Osteoblast (primary cell): ENCODE measurements at regions not wholly inside any gene's neighbourhood (a gene's known extent, or its start where the extent isn't known, plus 50 kb on each side); places are given as distances from the start of the nearest gene placed in this dataset.

Source experiments
- DNase-seq: peaks from one replicate; pipeline ENCODE4 v3.0.0; 2011; ENCODE audit warnings: low spot score, mixed read lengths; ENCODE audit not compliant: insufficient read length; ENCODE audit errors: missing footprints
- H2AFZ ChIP-seq: 2 replicates; pipeline ENCODE4 v1.6.0; 2011; ENCODE audit warnings: mild to moderate bottlenecking, low read length
- H3K27ac ChIP-seq: 2 replicates; pipeline ENCODE4 v1.5.1; 2011; ENCODE audit warnings: mild to moderate bottlenecking, low read depth, low read length, moderate library complexity
- H3K27me3 ChIP-seq: 2 replicates; pipeline ENCODE4 v1.6.0; 2012; ENCODE audit warnings: mild to moderate bottlenecking, control low read depth, inconsistent platforms, low read length, moderate library complexity; ENCODE audit not compliant: insufficient read depth
- H3K36me3 ChIP-seq: 2 replicates; pipeline ENCODE4 v1.5.1; 2011; ENCODE audit warnings: mild to moderate bottlenecking, low read length, control low read depth, moderate library complexity; ENCODE audit not compliant: insufficient read depth
- H3K4me1 ChIP-seq: 2 replicates; pipeline ENCODE4 v1.5.1; 2011; ENCODE audit warnings: mild to moderate bottlenecking, low read length, control low read depth, moderate library complexity; ENCODE audit not compliant: insufficient read depth
- H3K4me2 ChIP-seq: 2 replicates; pipeline ENCODE4 v1.6.0; 2011; ENCODE audit warnings: mild to moderate bottlenecking, low read length; ENCODE audit not compliant: insufficient read depth
- H3K4me3 ChIP-seq: fragments of 200-600 bp; sonication (generic); 3 replicates; pipeline ENCODE4 v1.5.1; 2012; ENCODE audit warnings: mild to moderate bottlenecking, low read length, inconsistent platforms; ENCODE audit not compliant: insufficient read depth
- H3K79me2 ChIP-seq: 2 replicates; pipeline ENCODE4 v1.6.0; 2012; ENCODE audit warnings: mild to moderate bottlenecking, low read length, control low read depth, inconsistent platforms; ENCODE audit not compliant: insufficient read depth
- H3K9me3 ChIP-seq: 2 replicates; pipeline ENCODE4 v1.5.1; 2011; ENCODE audit warnings: low read depth, low read length, control low read depth
- H4K20me1 ChIP-seq: 2 replicates; pipeline ENCODE4 v1.6.0; 2012; ENCODE audit warnings: mild to moderate bottlenecking, low read length, control low read depth; ENCODE audit not compliant: insufficient read depth
- CTCF ChIP-seq: IDR thresholded peaks from 2 replicates; pipeline ENCODE4 v1.5.1; 2011; ENCODE audit warnings: mild to moderate bottlenecking, low read depth, low read length, moderate library complexity; ENCODE audit errors: extremely low read depth
- small RNA-seq: library from RNA; depleted of rRNA; stranded (forward); fragments of <200 nt; gene quantifications from one replicate; pipeline ENCODE3, GENCODE V24; 2012

GRCh38 chr20:30985386-30985785, 272.1 kb upstream of the DEFB115 start:
- no peak overlapping the region for H3K4me3 ChIP-seq
- H3K4me1 ChIP-seq = no peaks in the 10 kb centered on the region
- H4K20me1 ChIP-seq = no peaks in the 10 kb centered on the region
- TF ChIP-seq CTCF = no peak
- H3K9me3 ChIP-seq = no peaks in the 10 kb centered on the region
- H3K79me2 ChIP-seq = no peaks in the 10 kb centered on the region
- H3K27me3 ChIP-seq = no peaks in the 10 kb centered on the region
- no peak overlapping the region for H2AFZ ChIP-seq
- H3K27ac ChIP-seq = no peak overlapping the region
- DNase-seq = no peak
- no peaks in the 10 kb centered on the region for H3K36me3 ChIP-seq
- no peak overlapping the region for H3K4me2 ChIP-seq

Small RNA genes lying in the stretch of these regions (small RNA-seq; reads per million reads assigned to genes)
- 0.22 reads per million for gene RNA5SP528
